Vagina (tissue), 2 donors: ENCODE measurements at regions not wholly inside any gene's neighbourhood (a gene's known extent, or its start where the extent isn't known, plus 50 kb on each side); places are given as distances from the start of the nearest gene placed in this dataset.

Experiments used
- POLR2A ChIP-seq, 2 donors: fragments of 450-650 bp; IDR thresholded peaks; one replicate each; pipeline ENCODE4 v1.6.1; 2017; ENCODE audit warnings: antibody characterized with exemption in 2 of 2, mild to moderate bottlenecking in 2 of 2, moderate library complexity in 2 of 2
- POLR2AphosphoS5 ChIP-seq, 2 donors: sonication (generic); formaldehyde crosslinking; IDR thresholded peaks; one replicate each; pipeline ENCODE4 v1.9.0; 2017; ENCODE audit warnings: antibody characterized with exemption in 2 of 2, mild to moderate bottlenecking in 2 of 2, low read depth in 1 of 2; ENCODE audit not compliant: insufficient read depth in 1 of 2
- TF ChIP-seq, protein P1 (sequence below), 3 experiments: fragments of 450-650 bp in 2 of 3; fragments of 200-600 bp in 1 of 3; sonication (generic) in 1 of 3; IDR thresholded peaks; one replicate each; pipeline ENCODE4 v1.5.1; 2017 to 2019; ENCODE audit warnings: antibody characterized with exemption in 3 of 3, mild to moderate bottlenecking in 2 of 3, moderate library complexity in 2 of 3

DNA sequence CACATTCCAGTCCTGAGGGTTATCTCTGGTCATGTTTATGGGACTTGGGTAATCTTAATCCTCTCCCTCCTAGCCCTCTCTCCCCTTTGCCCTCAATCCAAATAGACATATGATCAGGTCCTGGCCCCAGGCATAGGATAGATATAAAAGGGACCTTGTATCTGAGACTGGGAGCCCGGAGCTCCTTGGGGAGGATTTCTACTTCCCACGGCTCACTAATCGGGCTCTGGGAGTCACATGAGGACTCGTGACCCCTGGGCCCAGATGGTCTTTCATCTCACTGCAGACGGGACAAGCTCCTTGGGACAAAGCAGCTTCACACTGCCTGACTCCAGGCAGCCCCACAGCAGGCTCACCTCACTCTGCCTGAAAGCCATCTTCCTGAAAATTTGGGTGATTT, 57.8 kb upstream of the LYRM9 start:
- TF ChIP-seq, protein P1, sequence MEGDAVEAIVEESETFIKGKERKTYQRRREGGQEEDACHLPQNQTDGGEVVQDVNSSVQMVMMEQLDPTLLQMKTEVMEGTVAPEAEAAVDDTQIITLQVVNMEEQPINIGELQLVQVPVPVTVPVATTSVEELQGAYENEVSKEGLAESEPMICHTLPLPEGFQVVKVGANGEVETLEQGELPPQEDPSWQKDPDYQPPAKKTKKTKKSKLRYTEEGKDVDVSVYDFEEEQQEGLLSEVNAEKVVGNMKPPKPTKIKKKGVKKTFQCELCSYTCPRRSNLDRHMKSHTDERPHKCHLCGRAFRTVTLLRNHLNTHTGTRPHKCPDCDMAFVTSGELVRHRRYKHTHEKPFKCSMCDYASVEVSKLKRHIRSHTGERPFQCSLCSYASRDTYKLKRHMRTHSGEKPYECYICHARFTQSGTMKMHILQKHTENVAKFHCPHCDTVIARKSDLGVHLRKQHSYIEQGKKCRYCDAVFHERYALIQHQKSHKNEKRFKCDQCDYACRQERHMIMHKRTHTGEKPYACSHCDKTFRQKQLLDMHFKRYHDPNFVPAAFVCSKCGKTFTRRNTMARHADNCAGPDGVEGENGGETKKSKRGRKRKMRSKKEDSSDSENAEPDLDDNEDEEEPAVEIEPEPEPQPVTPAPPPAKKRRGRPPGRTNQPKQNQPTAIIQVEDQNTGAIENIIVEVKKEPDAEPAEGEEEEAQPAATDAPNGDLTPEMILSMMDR (IDR thresholded peaks at IDR 0.05) = no peak
- TF ChIP-seq POLR2AphosphoS5 (IDR thresholded peaks at IDR 0.05; ENCODE audit: insufficient read depth in 1 of 2, low read depth in 1 of 2) = no peak
- TF ChIP-seq POLR2A (IDR thresholded peaks at IDR 0.05) = no peak
